HG03378 (cell line): ENCODE measurements at regions not wholly inside any gene's neighbourhood (a gene's known extent, or its start where the extent isn't known, plus 50 kb on each side); places are given as distances from the start of the nearest gene placed in this dataset.

Experiments
- ATAC-seq: cut with Tn5 transposase; IDR thresholded peaks from one replicate; pipeline ENCODE4 v1.9.1; 2021; ENCODE audit warnings: mild to moderate bottlenecking, moderate library complexity; ENCODE audit not compliant: unreplicated experiment

GRCh38 chrX:118878977-118879376 is 55.4 kb downstream of the ZCCHC12 start:
- ATAC-seq = no peak

- ATAC-seq = no peak
These were observed 56.0 kb downstream of the ZCCHC12 start for GRCh38 chrX:118879586-118879985.

GRCh38 chrX:118883994-118884393 is 60.4 kb downstream of the ZCCHC12 start:
- no peak for ATAC-seq

- no peak for ATAC-seq
These were observed 61.0 kb downstream of the ZCCHC12 start for GRCh38 chrX:118884552-118885138.

GRCh38 chrX:118893923-118894322 is 70.3 kb downstream of the ZCCHC12 start:
- no peak for ATAC-seq

GRCh38 chrX:118901991-118902390 is 72.4 kb upstream of the LONRF3 start:
- ATAC-seq = no peak

- ATAC-seq = peak; percentile 89
These were observed 70.2 kb upstream of the LONRF3 start for GRCh38 chrX:118904218-118904617.

GRCh38 chrX:118904664-118905063 is 69.8 kb upstream of the LONRF3 start:
- ATAC-seq = no peak
